Activated CD4-positive, alpha-beta T cell treated with anti-CD3 and anti-CD28 coated beads, Interleukin-2, amount 10 ng/mL, durations not matched to agents 24 days and 14 days (primary cell): ENCODE measurements at regions not wholly inside any gene's neighbourhood (a gene's known extent, or its start where the extent isn't known, plus 50 kb on each side); places are given as distances from the start of the nearest gene placed in this dataset.
A peak's percentile ranks its signal among the peaks of the same experiment; 100 is the strongest.

Experiments used
- DNase-seq: peaks from one replicate; pipeline ENCODE4 v3.0.0; 2022
- H3K27ac Mint-ChIP-seq: one replicate; pipeline ENCODE4 v1.8.0; 2022; ENCODE audit warnings: mild to moderate bottlenecking, mixed read lengths
- H3K27me3 Mint-ChIP-seq: one replicate; pipeline ENCODE4 v1.8.0; 2022; ENCODE audit warnings: mixed read lengths
- H3K36me3 Mint-ChIP-seq: one replicate; pipeline ENCODE4 v1.8.0; 2022; ENCODE audit warnings: low read depth, mild to moderate bottlenecking, mixed read lengths
- H3K4me1 Mint-ChIP-seq: one replicate; pipeline ENCODE4 v1.8.0; 2021; ENCODE audit warnings: mixed read lengths
- H3K4me3 Mint-ChIP-seq: one replicate; pipeline ENCODE4 v1.8.0; 2022; ENCODE audit warnings: mild to moderate bottlenecking, moderate library complexity, mixed read lengths
- H3K9me3 Mint-ChIP-seq: one replicate; pipeline ENCODE4 v1.8.0; 2021; ENCODE audit warnings: mixed read lengths
- intact Hi-C: fragments of 100-400 bp; cut with micrococcal nuclease; formaldehyde crosslinking; loops from one replicate; pipeline ENCODE4 v1.15.1; 2023

DNA sequence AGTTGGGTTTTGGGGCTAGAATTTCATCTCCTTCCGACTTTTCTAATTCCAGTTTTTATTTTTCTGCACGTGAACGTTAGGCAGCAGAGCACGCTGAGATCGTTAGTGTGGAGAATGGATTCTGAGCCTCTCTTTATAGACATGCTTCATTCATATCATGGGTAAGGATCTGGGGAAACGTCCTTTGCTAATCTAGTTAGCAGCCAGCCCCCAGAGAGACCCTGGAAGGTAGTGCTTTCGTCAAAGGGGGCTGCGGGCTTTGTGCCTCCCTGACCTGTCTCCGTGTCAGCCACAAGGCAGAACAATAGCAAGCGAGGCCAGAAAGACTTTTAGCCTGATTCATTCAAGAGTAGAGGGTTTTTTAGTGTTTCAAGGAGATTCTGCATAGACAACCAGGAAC, 196.3 kb upstream of the KLF6 start:
- no peak overlapping the region for H3K4me3 Mint-ChIP-seq
- peaks cover 40% of the 10 kb centered on the region for H3K4me1 Mint-ChIP-seq
- H3K36me3 Mint-ChIP-seq = peaks cover 20% of the 10 kb centered on the region
- no peaks in the 10 kb centered on the region for H3K27me3 Mint-ChIP-seq
- peaks cover 20% of the 10 kb centered on the region for H3K9me3 Mint-ChIP-seq
- intact Hi-C loops = loop anchor here (2.0 kb wide), 1 partner anchor 46 kb away; no protein-coding TSS in a partner anchor
- no peak for DNase-seq
- peak overlapping the region; percentile 22 for H3K27ac Mint-ChIP-seq

DNA sequence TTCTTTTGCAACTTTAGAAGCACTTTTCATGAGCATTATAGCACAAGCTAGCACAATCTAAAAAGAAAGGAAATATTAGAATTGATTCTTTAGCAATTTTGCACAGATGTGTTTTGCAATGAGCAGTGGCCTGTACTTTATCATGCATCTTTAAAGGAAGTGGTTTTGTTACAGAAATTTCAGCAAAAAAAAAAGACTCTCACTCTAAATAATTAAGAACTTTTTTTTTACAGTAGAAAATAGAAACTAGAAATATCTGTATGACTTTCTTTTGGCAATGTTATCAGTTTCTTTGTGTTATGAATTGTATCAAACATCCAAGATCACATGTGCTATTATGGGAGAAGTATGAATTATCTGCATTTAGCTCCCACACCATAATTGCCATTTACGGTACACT, 195.7 kb upstream of the KLF6 start:
- peaks cover 38% of the 10 kb centered on the region for H3K4me1 Mint-ChIP-seq
- peaks cover 20% of the 10 kb centered on the region for H3K36me3 Mint-ChIP-seq
- H3K9me3 Mint-ChIP-seq = peaks cover 20% of the 10 kb centered on the region
- intact Hi-C loops = loop anchor here (1.0 to 2.0 kb wide), 2 partner anchors 8 to 46 kb away; no protein-coding TSS in a partner anchor
- no peak for DNase-seq
- H3K27me3 Mint-ChIP-seq = no peaks in the 10 kb centered on the region
- no peak overlapping the region for H3K27ac Mint-ChIP-seq
- H3K4me3 Mint-ChIP-seq = peak overlapping the region; percentile 3

DNA sequence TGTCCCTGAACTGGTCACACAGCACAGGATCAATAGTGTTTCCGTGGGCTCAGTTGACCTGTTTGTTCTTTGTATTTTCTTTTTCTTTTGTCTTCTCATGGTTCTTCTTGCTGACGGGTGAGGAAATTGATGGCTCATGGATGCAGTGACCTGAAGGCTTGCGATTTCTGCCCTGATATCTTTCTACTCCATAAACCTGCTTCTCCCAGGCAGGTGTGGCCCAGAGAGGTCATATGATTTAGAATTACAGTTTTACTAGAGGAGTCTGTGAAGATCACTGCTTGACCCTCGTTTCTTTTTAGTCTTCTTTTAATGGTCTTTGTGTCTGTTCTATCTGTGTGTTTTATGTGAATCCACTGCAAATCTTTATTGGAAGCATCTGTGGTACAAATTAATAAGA, 195.1 kb upstream of the KLF6 start:
- H3K27me3 Mint-ChIP-seq = no peaks in the 10 kb centered on the region
- H3K4me3 Mint-ChIP-seq = peak overlapping the region; percentile 2
- no peak for DNase-seq
- H3K27ac Mint-ChIP-seq = peak overlapping the region; percentile 59
- peaks cover 21% of the 10 kb centered on the region for H3K36me3 Mint-ChIP-seq
- H3K4me1 Mint-ChIP-seq = peaks cover 38% of the 10 kb centered on the region
- intact Hi-C loops = loop anchor here (1.0 to 2.0 kb wide), 2 partner anchors 8 to 45 kb away; no protein-coding TSS in a partner anchor
- H3K9me3 Mint-ChIP-seq = peaks cover 20% of the 10 kb centered on the region

DNA sequence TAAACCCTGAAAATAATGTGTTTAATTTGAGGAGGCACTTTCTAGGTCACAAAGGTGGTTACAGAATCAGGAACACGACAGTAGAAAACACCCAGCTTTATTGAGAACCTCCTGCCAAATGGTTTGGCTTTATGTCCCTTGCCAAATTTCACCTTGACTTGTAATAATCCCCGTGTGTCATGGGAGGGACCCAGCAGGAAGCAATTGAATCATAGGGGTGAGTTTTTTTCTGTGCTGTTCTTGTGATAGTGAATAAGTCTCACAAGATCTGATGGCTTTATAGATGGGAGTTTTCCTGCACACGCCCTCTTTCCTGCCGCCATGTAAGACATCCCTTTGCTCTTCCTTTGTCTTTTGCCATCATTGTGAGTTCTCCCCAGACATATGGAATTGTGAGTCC, 193.8 kb upstream of the KLF6 start:
- Mint-ChIP-seq H3K9me3 (peaks cover 20% of the 10 kb centered on the region), H3K4me1 (peaks cover 41% of the 10 kb centered on the region), H3K36me3 (peaks cover 24% of the 10 kb centered on the region), H3K27ac (no peak overlapping the region), H3K27me3 (no peaks in the 10 kb centered on the region), H3K4me3 (no peak overlapping the region)
- intact Hi-C loops = loop anchor here (10.0 kb wide), 1 partner anchor 676 kb away; no protein-coding TSS in a partner anchor
- no peak for DNase-seq

GRCh38 chr10:3978174-3978573, 193.2 kb upstream of the KLF6 start:
- Mint-ChIP-seq H3K4me3 (no peak overlapping the region), H3K27me3 (no peaks in the 10 kb centered on the region), H3K36me3 (peaks cover 23% of the 10 kb centered on the region), H3K27ac (no peak overlapping the region), H3K4me1 (peaks cover 41% of the 10 kb centered on the region), H3K9me3 (peaks cover 17% of the 10 kb centered on the region)
- intact Hi-C loops = loop anchor here (10.0 kb wide), 1 partner anchor 677 kb away; no protein-coding TSS in a partner anchor
- no peak for DNase-seq

DNA sequence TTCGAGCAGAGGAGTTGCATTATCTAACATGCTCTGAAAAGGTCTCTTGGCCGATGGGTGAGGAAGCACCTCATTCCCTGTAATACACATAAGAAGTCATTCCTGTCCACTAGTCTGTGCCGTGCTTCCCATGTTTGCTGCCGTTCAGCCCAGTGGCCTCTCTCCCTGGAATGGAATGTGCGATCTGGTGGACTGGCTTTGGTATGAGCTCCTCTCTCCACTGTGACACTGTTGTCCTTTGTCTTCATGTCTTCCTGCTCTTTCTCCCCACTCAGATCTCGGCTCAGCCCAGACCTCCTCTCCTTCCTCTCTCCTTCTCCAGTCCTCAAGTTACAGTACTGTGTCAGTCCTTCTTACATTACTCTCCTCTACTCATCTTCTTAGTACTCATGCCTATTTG, 192.8 kb upstream of the KLF6 start:
- peaks cover 20% of the 10 kb centered on the region for H3K36me3 Mint-ChIP-seq
- intact Hi-C loops = loop anchor here (10.0 kb wide), 1 partner anchor 677 kb away; no protein-coding TSS in a partner anchor
- no peak overlapping the region for H3K4me3 Mint-ChIP-seq
- peaks cover 13% of the 10 kb centered on the region for H3K9me3 Mint-ChIP-seq
- H3K27ac Mint-ChIP-seq = no peak overlapping the region
- no peak for DNase-seq
- peaks cover 43% of the 10 kb centered on the region for H3K4me1 Mint-ChIP-seq
- no peaks in the 10 kb centered on the region for H3K27me3 Mint-ChIP-seq

DNA sequence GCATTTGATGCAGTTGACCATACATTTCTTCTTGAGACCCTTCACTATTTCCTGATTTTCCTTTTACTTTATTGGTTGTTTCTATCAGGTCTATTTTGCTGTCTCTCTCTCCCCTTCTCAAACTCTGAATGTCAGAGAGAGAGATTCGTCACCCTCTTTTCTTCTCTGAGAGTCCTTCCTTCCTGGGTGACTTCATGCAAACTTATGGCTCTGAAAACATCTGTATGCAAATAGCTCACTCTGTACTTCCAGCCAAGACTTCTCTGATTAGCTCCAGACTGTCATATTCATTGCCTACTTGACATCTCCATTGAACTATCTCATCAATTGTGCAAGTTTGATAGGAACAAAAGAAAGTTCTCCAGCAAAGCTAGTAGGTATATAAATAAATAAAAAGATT, 191.7 kb upstream of the KLF6 start:
- Mint-ChIP-seq H3K27me3 (no peaks in the 10 kb centered on the region), H3K9me3 (peaks cover 10% of the 10 kb centered on the region), H3K36me3 (peaks cover 17% of the 10 kb centered on the region), H3K27ac (no peak overlapping the region), H3K4me1 (peaks cover 45% of the 10 kb centered on the region), H3K4me3 (no peak overlapping the region)
- DNase-seq = peak; percentile 57
- intact Hi-C loops = loop anchor here (10.0 kb wide), 1 partner anchor 678 kb away; no protein-coding TSS in a partner anchor

DNA sequence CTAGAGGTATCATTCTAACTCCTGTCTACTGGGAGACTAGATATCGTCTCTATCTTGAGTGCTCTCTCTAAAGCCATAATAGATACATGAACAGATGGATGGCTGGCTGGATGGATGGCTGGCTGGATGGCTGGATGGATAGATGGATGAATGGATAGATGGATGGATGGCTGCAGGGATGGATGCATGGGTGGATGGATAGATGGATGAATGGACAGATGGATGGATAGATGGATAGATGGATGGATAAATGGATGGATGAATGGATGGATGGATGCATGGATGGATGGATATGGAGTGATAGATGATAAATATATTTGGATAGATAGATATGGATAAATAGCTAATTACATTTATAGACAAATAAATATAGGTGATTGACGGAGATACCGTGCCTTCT, 191.2 kb upstream of the KLF6 start:
- H3K4me1 Mint-ChIP-seq = peaks cover 43% of the 10 kb centered on the region
- H3K27me3 Mint-ChIP-seq = no peaks in the 10 kb centered on the region
- no peak for DNase-seq
- no peak overlapping the region for H3K4me3 Mint-ChIP-seq
- H3K9me3 Mint-ChIP-seq = peaks cover 10% of the 10 kb centered on the region
- H3K36me3 Mint-ChIP-seq = peaks cover 17% of the 10 kb centered on the region
- H3K27ac Mint-ChIP-seq = no peak overlapping the region
- intact Hi-C loops = loop anchor here (10.0 kb wide), 1 partner anchor 679 kb away; no protein-coding TSS in a partner anchor

DNA sequence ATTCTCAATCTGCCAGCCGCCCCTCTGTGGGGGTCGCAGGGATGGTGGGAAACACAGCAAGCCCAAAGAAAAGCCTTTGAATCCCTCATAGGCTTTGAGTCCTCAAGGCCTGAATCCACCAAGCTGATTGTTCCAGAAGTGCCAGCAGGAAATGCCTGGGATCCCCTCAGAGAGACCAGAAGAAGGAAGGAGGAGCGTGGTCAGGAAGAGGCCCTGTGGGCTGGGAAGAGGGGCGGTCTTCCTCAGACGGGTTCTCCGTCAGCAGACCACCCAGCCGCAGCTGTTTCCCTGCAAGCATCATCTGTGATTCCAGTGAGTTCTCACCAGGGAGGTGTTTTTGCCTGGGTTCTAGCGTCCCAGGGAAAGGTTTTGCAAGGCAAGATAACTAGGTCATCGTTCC, 190.0 kb upstream of the KLF6 start:
- peak; percentile 45 for DNase-seq
- H3K4me3 Mint-ChIP-seq = no peak overlapping the region
- peaks cover 45% of the 10 kb centered on the region for H3K4me1 Mint-ChIP-seq
- peaks cover 10% of the 10 kb centered on the region for H3K9me3 Mint-ChIP-seq
- intact Hi-C loops = loop anchor here (10.0 kb wide), 1 partner anchor 680 kb away; no protein-coding TSS in a partner anchor
- H3K27ac Mint-ChIP-seq = no peak overlapping the region
- H3K27me3 Mint-ChIP-seq = no peaks in the 10 kb centered on the region
- peaks cover 17% of the 10 kb centered on the region for H3K36me3 Mint-ChIP-seq

- intact Hi-C loops = loop anchor here (1.0 to 10.0 kb wide), 9 partner anchors 8 to 682 kb away; no protein-coding TSS in a partner anchor
- Mint-ChIP-seq H3K27ac (peak overlapping the region; percentile 99), H3K27me3 (no peaks in the 10 kb centered on the region), H3K36me3 (peaks cover 10% of the 10 kb centered on the region), H3K4me3 (peak overlapping the region; percentile 88), H3K9me3 (peaks cover 3% of the 10 kb centered on the region), H3K4me1 (peaks cover 41% of the 10 kb centered on the region)
- DNase-seq = peak; percentile 87
Observed at GRCh38 chr10:3972460-3973301, 187.7 kb upstream of the KLF6 start.

- H3K4me3 Mint-ChIP-seq = peak overlapping the region; percentile 88
- intact Hi-C loops = loop anchor here (1.0 to 10.0 kb wide), 9 partner anchors 9 to 683 kb away; no protein-coding TSS in a partner anchor
Observed at GRCh38 chr10:3971713-3972112, 186.7 kb upstream of the KLF6 start.

GRCh38 chr10:3969876-3970666, 185.1 kb upstream of the KLF6 start:
- H3K27ac Mint-ChIP-seq = peak overlapping the region; percentile 99
- H3K36me3 Mint-ChIP-seq = peaks cover 13% of the 10 kb centered on the region
- peak overlapping the region; percentile 17 for H3K4me3 Mint-ChIP-seq
- intact Hi-C loops = loop anchor here (5.0 to 10.0 kb wide), 5 partner anchors 33 to 685 kb away; no protein-coding TSS in a partner anchor
- no peaks in the 10 kb centered on the region for H3K27me3 Mint-ChIP-seq
- peaks cover 18% of the 10 kb centered on the region for H3K9me3 Mint-ChIP-seq
- peak; percentile 77 for DNase-seq
- H3K4me1 Mint-ChIP-seq = peaks cover 49% of the 10 kb centered on the region

More at GRCh38 chr10:3971713-3972112, 186.7 kb upstream of the KLF6 start:
- peak overlapping the region; percentile 99 for H3K27ac Mint-ChIP-seq
- H3K4me1 Mint-ChIP-seq = peaks cover 46% of the 10 kb centered on the region
- no peaks in the 10 kb centered on the region for H3K27me3 Mint-ChIP-seq
- H3K36me3 Mint-ChIP-seq = peaks cover 14% of the 10 kb centered on the region
- no peak for DNase-seq
- peaks cover 8% of the 10 kb centered on the region for H3K9me3 Mint-ChIP-seq

GRCh38 chr10:3968727-3969126, 183.7 kb upstream of the KLF6 start:
- intact Hi-C loops = no loop called here
- peak; percentile 48 for DNase-seq
- Mint-ChIP-seq H3K4me1 (peaks cover 48% of the 10 kb centered on the region), H3K27ac (no peak overlapping the region), H3K27me3 (no peaks in the 10 kb centered on the region), H3K9me3 (peaks cover 21% of the 10 kb centered on the region), H3K36me3 (peaks cover 8% of the 10 kb centered on the region), H3K4me3 (no peak overlapping the region)
